ENCODE measurements at regions not wholly inside any gene's neighbourhood (a gene's known extent, or its start where the extent isn't known, plus 50 kb on each side); places are given as distances from the start of the nearest gene placed in this dataset.
"Not testable (repeated sequence)": the region's sequence is repeated elsewhere in the genome, so short reads cannot be mapped to it uniquely, and the experiment has no call there.

DNA sequence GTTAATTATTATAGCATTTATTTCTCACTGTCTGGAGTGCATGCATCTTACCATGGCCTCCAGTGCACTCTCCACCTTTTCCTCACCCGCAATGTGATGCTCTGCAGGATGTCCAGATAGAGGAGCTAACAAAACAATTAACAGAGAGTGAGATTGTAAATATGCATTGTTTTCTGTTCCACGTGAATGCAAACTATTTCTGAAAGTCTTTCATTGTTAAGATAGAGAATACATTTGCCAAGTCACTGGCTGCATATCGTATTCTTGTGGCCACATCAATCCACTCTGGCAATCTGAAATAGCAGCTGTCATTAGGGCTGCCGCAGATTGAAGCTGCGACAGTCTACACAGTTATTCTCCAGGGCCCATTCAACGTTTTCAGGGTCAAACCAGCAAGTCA is 143.8 kb downstream of the DUSP10 start:
- TF ChIP-seq, protein P1, sequence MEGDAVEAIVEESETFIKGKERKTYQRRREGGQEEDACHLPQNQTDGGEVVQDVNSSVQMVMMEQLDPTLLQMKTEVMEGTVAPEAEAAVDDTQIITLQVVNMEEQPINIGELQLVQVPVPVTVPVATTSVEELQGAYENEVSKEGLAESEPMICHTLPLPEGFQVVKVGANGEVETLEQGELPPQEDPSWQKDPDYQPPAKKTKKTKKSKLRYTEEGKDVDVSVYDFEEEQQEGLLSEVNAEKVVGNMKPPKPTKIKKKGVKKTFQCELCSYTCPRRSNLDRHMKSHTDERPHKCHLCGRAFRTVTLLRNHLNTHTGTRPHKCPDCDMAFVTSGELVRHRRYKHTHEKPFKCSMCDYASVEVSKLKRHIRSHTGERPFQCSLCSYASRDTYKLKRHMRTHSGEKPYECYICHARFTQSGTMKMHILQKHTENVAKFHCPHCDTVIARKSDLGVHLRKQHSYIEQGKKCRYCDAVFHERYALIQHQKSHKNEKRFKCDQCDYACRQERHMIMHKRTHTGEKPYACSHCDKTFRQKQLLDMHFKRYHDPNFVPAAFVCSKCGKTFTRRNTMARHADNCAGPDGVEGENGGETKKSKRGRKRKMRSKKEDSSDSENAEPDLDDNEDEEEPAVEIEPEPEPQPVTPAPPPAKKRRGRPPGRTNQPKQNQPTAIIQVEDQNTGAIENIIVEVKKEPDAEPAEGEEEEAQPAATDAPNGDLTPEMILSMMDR (conservative IDR thresholded peaks at IDR 0.05; ENCODE audit: low read depth, low read length), result no peak
- TF ChIP-seq EZH2phosphoT487 (IDR thresholded peaks at IDR 0.05; ENCODE audit: borderline replicate concordance, low read length), result no peak
- no peak for TF ChIP-seq EZH2 (IDR thresholded peaks at IDR 0.05; ENCODE audit: low read length, unreplicated experiment)
- Histone ChIP-seq H3K36me3 (ENCODE audit: low read depth, low read length) (no peaks in the 10 kb centered on the region), H3K9ac (ENCODE audit: low read length) (no peak overlapping the region), H3K4me2 (ENCODE audit: low read length) (no peak overlapping the region), H3K27me3 (ENCODE audit: low read length) (no peaks in the 10 kb centered on the region), H3K79me2 (ENCODE audit: low read length) (no peaks in the 10 kb centered on the region), H3F3A (ENCODE audit: low read length, unreplicated experiment) (peaks cover under 1% of the 10 kb centered on the region), H3K9me2 (replicated peaks; ENCODE audit: low read length) (no peaks in the 10 kb centered on the region), H3K27ac (ENCODE audit: low read length) (no peak overlapping the region), H4K20me1 (ENCODE audit: low read length) (no peaks in the 10 kb centered on the region), H3K4me1 (ENCODE audit: insufficient read depth, low read length) (peaks cover 8% of the 10 kb centered on the region), H2AFZ (ENCODE audit: low read length) (no peak overlapping the region), H3K9me3 (ENCODE audit: low read length) (no peaks in the 10 kb centered on the region), H3K4me3 (ENCODE audit: low read length) (no peak overlapping the region)
- CTCF ChIA-PET, result no interaction called here
- DNase-seq (no peak), ATAC-seq (no peak)
- intact Hi-C loops (cut with micrococcal nuclease), result no loop called here
- no TSS peak for BruUV-seq (replicated peaks)
- POLR2A ChIA-PET (ENCODE audit: unreplicated experiment), result no interaction called here

DNA sequence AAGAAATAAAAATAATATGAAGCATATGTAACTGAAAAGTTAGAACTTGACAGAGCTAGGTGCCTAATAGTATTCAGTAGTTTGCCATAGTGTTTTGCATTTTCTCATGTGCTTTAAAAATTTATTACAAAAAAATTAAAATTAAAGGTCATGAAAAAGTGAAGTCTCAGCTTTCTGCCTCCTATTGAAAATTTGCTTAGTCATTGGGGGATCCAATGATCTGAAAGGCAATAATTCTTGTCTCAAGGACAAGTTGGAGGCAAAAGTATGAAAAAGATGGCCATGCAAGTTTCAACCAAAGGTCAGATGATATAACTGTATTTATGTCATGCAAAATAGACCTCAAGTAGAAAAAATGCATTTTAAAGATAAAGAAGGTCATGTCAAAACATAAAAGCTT is 140.7 kb downstream of the DUSP10 start:
- H2AFZ ChIP-seq (ENCODE audit: low read length), result no peak overlapping the region
- H3K9me2 ChIP-seq (replicated peaks; ENCODE audit: low read length), result no peaks in the 10 kb centered on the region
- H3K4me1 ChIP-seq (ENCODE audit: insufficient read depth, low read length), result peaks cover 32% of the 10 kb centered on the region
- TF ChIP-seq EZH2phosphoT487 (IDR thresholded peaks at IDR 0.05; ENCODE audit: borderline replicate concordance, low read length) (no peak), EZH2 (IDR thresholded peaks at IDR 0.05; ENCODE audit: low read length, unreplicated experiment) (no peak)
- TF ChIP-seq, protein P1 (conservative IDR thresholded peaks at IDR 0.05; ENCODE audit: low read depth, low read length), result no peak
- DNase-seq (no peak), ATAC-seq (no peak)
- POLR2A ChIA-PET (ENCODE audit: unreplicated experiment), result no interaction called here
- no peak overlapping the region for H3K9ac ChIP-seq (ENCODE audit: low read length)
- H3K4me3 ChIP-seq (ENCODE audit: low read length), result no peak overlapping the region
- no peak overlapping the region for H3K4me2 ChIP-seq (ENCODE audit: low read length)
- no peak overlapping the region for H3K27ac ChIP-seq (ENCODE audit: low read length)
- H3K9me3 ChIP-seq (ENCODE audit: low read length), result no peaks in the 10 kb centered on the region
- H3F3A ChIP-seq (ENCODE audit: low read length, unreplicated experiment), result peaks cover 5% of the 10 kb centered on the region
- H4K20me1 ChIP-seq (ENCODE audit: low read length), result no peaks in the 10 kb centered on the region
- no peaks in the 10 kb centered on the region for H3K79me2 ChIP-seq (ENCODE audit: low read length)
- CTCF ChIA-PET, result interaction anchor here (0.5 kb wide), 1 partner anchor 58 kb away, joined by 4 read pairs; no protein-coding TSS in a partner anchor
- no peaks in the 10 kb centered on the region for H3K27me3 ChIP-seq (ENCODE audit: low read length)
- intact Hi-C loops (cut with micrococcal nuclease), result no loop called here
- no TSS peak for BruUV-seq (replicated peaks)
- H3K36me3 ChIP-seq (ENCODE audit: low read depth, low read length), result no peaks in the 10 kb centered on the region

DNA sequence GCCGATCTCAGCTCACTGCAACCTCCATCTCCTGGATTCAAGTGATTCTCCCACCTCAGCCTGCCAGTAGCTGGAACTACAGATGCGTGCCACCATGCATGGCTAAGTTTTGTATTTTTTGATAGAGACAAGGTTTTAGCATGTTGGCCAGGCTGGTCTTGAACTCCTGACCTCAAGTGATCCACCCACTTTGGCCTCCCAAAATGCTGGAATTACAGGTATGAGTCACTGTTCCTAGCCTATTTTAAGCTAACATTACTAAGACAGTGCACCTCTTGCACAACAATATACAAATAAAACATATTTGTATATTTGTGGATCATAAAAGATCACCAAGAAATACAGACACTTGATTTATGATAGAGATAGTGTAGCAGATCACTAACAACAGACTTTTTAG is 139.1 kb downstream of the DUSP10 start:
- TF ChIP-seq EZH2phosphoT487 (IDR thresholded peaks at IDR 0.05; ENCODE audit: borderline replicate concordance, low read length), result no peak
- intact Hi-C loops (cut with micrococcal nuclease), result no loop called here
- CTCF ChIA-PET, result interaction anchor here (0.6 kb wide), 1 partner anchor 1136 kb away, joined by 3 read pairs; no protein-coding TSS in a partner anchor

DNA sequence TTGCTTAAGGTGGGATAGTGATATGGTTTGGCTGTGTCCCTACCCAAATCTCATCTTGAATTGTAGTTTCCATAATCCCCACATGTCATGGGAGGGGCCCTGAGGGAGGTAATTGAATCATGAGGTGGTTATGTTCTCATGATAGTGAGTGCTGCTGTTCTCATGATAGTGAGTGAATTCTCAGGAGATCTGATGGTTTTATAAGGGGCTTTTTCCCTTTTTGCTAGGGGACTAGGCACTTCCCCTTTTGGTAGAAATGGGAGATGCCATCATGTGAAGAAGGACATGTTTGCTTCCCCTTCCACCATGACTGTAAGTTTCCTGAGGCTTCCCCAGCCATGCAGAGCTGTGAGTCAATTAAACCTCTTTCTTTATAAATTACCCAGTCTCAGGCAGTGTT is 137.5 kb downstream of the DUSP10 start:
- DNase-seq; H3F3A ChIP-seq (ENCODE audit: low read length, unreplicated experiment); BruUV-seq (replicated peaks); H3K36me3 ChIP-seq (ENCODE audit: low read depth, low read length); H3K9me2 ChIP-seq (replicated peaks; ENCODE audit: low read length); intact Hi-C loops (cut with micrococcal nuclease); H3K79me2 ChIP-seq (ENCODE audit: low read length); H3K4me2 ChIP-seq (ENCODE audit: low read length); ATAC-seq; H2AFZ ChIP-seq (ENCODE audit: low read length); H3K9me3 ChIP-seq (ENCODE audit: low read length); CTCF ChIA-PET; H3K27me3 ChIP-seq (ENCODE audit: low read length); H3K4me3 ChIP-seq (ENCODE audit: low read length); H3K9ac ChIP-seq (ENCODE audit: low read length); H4K20me1 ChIP-seq (ENCODE audit: low read length): not testable (repeated sequence)
- H3K27ac ChIP-seq (ENCODE audit: low read length), result peak overlapping the region; percentile 54
- H3K4me1 ChIP-seq (ENCODE audit: insufficient read depth, low read length), result peaks cover 45% of the 10 kb centered on the region
- POLR2A ChIA-PET (ENCODE audit: unreplicated experiment), result interaction anchor here (0.6 kb wide), 1 partner anchor 569 kb away, joined by 3 read pairs; no protein-coding TSS in a partner anchor

More for the DNA sequence above, 139.1 kb downstream of the DUSP10 start:
- Histone ChIP-seq H3K9me2 (replicated peaks; ENCODE audit: low read length) (no peaks in the 10 kb centered on the region), H3F3A (ENCODE audit: low read length, unreplicated experiment) (peaks cover 5% of the 10 kb centered on the region), H3K4me2 (ENCODE audit: low read length) (peak overlapping the region; percentile 54), H3K9ac (ENCODE audit: low read length) (no peak overlapping the region), H3K4me1 (ENCODE audit: insufficient read depth, low read length) (peaks cover 33% of the 10 kb centered on the region), H3K27ac (ENCODE audit: low read length) (peak overlapping the region; percentile 46), H3K4me3 (ENCODE audit: low read length) (no peak overlapping the region), H3K27me3 (ENCODE audit: low read length) (no peaks in the 10 kb centered on the region), H2AFZ (ENCODE audit: low read length) (no peak overlapping the region), H4K20me1 (ENCODE audit: low read length) (no peaks in the 10 kb centered on the region), H3K9me3 (ENCODE audit: low read length) (no peaks in the 10 kb centered on the region), H3K36me3 (ENCODE audit: low read depth, low read length) (no peaks in the 10 kb centered on the region), H3K79me2 (ENCODE audit: low read length) (no peaks in the 10 kb centered on the region)
- POLR2A ChIA-PET (ENCODE audit: unreplicated experiment), result no interaction called here
- peak; percentile 90 for DNase-seq
- BruUV-seq (replicated peaks), result no TSS peak
- peak; percentile 46 for ATAC-seq

Data from PC-3 (cell line).